CD14-positive monocyte (primary cell): ENCODE measurements at regions not wholly inside any gene's neighbourhood (a gene's known extent, or its start where the extent isn't known, plus 50 kb on each side); places are given as distances from the start of the nearest gene placed in this dataset.

Experiments
- DNase-seq, 3 donors: peaks; one replicate each; pipeline ENCODE4 v3.0.0-alpha.2; 2011 to 2022
- H2AFZ ChIP-seq: 2 replicates; pipeline ENCODE4 v1.6.0; 2012; ENCODE audit warnings: mild to moderate bottlenecking, low read depth, low read length, inconsistent platforms; ENCODE audit not compliant: insufficient read depth, poor library complexity, severe bottlenecking
- H3K27ac ChIP-seq, 2 donors: 1 replicate in 1 of 2; 2 replicates in 1 of 2; pipeline ENCODE4 v1.5.1; 2012 to 2013; ENCODE audit warnings: low read length in 2 of 2, control low read depth in 1 of 2, inconsistent platforms in 1 of 2, low read depth in 1 of 2, mild to moderate bottlenecking in 1 of 2
- H3K27me3 ChIP-seq, 2 donors: one replicate each; pipeline versions ENCODE4 v1.6.0 to v1.6.1; 2011 to 2013; ENCODE audit warnings: low read length in 2 of 2; ENCODE audit not compliant: control insufficient read depth in 2 of 2, insufficient read depth in 2 of 2
- H3K36me3 ChIP-seq, 2 donors: replicated peaks in 1 of 2; 1 replicate in 1 of 2; 2 replicates in 1 of 2; pipeline versions ENCODE4 v1.5.1 to v1.6.1; 2012 to 2013; ENCODE audit warnings: low read length in 2 of 2, control low read depth in 1 of 2, inconsistent platforms in 1 of 2, mild to moderate bottlenecking in 1 of 2; ENCODE audit not compliant: insufficient read depth in 2 of 2, control insufficient read depth in 1 of 2
- H3K4me1 ChIP-seq, 2 donors: 1 replicate in 1 of 2; 2 replicates in 1 of 2; pipeline versions ENCODE4 v1.5.1 to v1.6.1; 2012 to 2013; ENCODE audit warnings: low read length in 2 of 2, control low read depth in 1 of 2, inconsistent platforms in 1 of 2, mild to moderate bottlenecking in 1 of 2, moderate library complexity in 1 of 2; ENCODE audit not compliant: insufficient read depth in 2 of 2, control insufficient read depth in 1 of 2
- H3K4me2 ChIP-seq: replicated peaks from 2 replicates; pipeline ENCODE3; 2012; ENCODE audit warnings: low read length, moderate library complexity, mild to moderate bottlenecking; ENCODE audit not compliant: poor library complexity, severe bottlenecking; ENCODE audit errors: extremely low read depth
- H3K4me3 ChIP-seq, 3 experiments: fragments of 200-600 bp in 1 of 3; sonication (generic) in 1 of 3; replicated peaks in 1 of 3; 1 replicate in 2 of 3; 2 replicates in 1 of 3; pipeline ENCODE4 v1.5.1; 2011 to 2013; ENCODE audit warnings: low read length in 3 of 3, mild to moderate bottlenecking in 3 of 3, control low read depth in 2 of 3, low read depth in 2 of 3, inconsistent platforms in 1 of 3, moderate library complexity in 1 of 3
- H3K79me2 ChIP-seq: 2 replicates; pipeline ENCODE4 v1.6.0; 2012; ENCODE audit warnings: mild to moderate bottlenecking, control low read depth, inconsistent platforms, low read length, moderate library complexity; ENCODE audit not compliant: insufficient read depth
- H3K9ac ChIP-seq: 2 replicates; pipeline ENCODE4 v1.6.0; 2017; ENCODE audit warnings: low read length, mild to moderate bottlenecking; ENCODE audit not compliant: insufficient read depth, poor library complexity, severe bottlenecking
- H3K9me3 ChIP-seq, 2 donors: replicated peaks in 1 of 2; 1 replicate in 1 of 2; 2 replicates in 1 of 2; pipeline versions ENCODE4 v1.5.1 to v1.6.1; 2012 to 2013; ENCODE audit warnings: low read length in 2 of 2, control low read depth in 1 of 2; ENCODE audit not compliant: control insufficient read depth in 1 of 2, insufficient read depth in 1 of 2
- H4K20me1 ChIP-seq: 2 replicates; pipeline ENCODE4 v1.6.0; 2012; ENCODE audit warnings: mild to moderate bottlenecking, low read length, control low read depth, moderate library complexity; ENCODE audit not compliant: insufficient read depth
- H3K27ac Mint-ChIP-seq, 7 donors: one replicate each; pipeline ENCODE4 v1.8.0; 2020; ENCODE audit warnings: mild to moderate bottlenecking in 7 of 7, mixed read lengths in 7 of 7, moderate library complexity in 6 of 7, inconsistent platforms in 2 of 7
- H3K27me3 Mint-ChIP-seq, 3 donors: one replicate each; pipeline ENCODE4 v1.8.0; 2021 to 2022; ENCODE audit warnings: low read depth in 3 of 3, mild to moderate bottlenecking in 3 of 3, mixed read lengths in 3 of 3, moderate library complexity in 3 of 3, inconsistent platforms in 1 of 3
- H3K36me3 Mint-ChIP-seq, 2 donors: one replicate each; pipeline ENCODE4 v1.8.0; 2020; ENCODE audit warnings: mixed read lengths in 2 of 2, inconsistent platforms in 1 of 2, mild to moderate bottlenecking in 1 of 2
- H3K4me1 Mint-ChIP-seq: one replicate; pipeline ENCODE4 v1.8.0; 2020; ENCODE audit warnings: mild to moderate bottlenecking, mixed read lengths
- H3K4me3 Mint-ChIP-seq, 2 donors: one replicate each; pipeline ENCODE4 v1.8.0; 2020; ENCODE audit warnings: mild to moderate bottlenecking in 2 of 2, mixed read lengths in 2 of 2, moderate library complexity in 1 of 2
- H3K9me3 Mint-ChIP-seq, 7 donors: one replicate each; pipeline ENCODE4 v1.8.0; 2020 to 2022; ENCODE audit warnings: mixed read lengths in 7 of 7, mild to moderate bottlenecking in 6 of 7, moderate library complexity in 6 of 7, inconsistent platforms in 2 of 7
- WGBS: methylation state at CpG from one replicate; pipeline ENCODE4 v1.1.5; 2013; ENCODE audit warnings: missing lambda C conversion rate; ENCODE audit not compliant: insufficient coverage; 5-methylcytosine and 5-hydroxymethylcytosine counted together
- intact Hi-C, 2 donors: fragments of 100-400 bp; cut with micrococcal nuclease; formaldehyde crosslinking; loops; one replicate each; pipeline versions ENCODE4 v1.15.0 to v1.15.1; 2023
- TF ChIP-seq, protein P1 (sequence below): fragments of 200-600 bp; IDR thresholded peaks from one replicate; pipeline ENCODE4 v1.8.0; 2022; ENCODE audit warnings: antibody characterized with exemption, mild to moderate bottlenecking

- no peak overlapping the region for H3K4me3 ChIP-seq
- no peaks in the 10 kb centered on the region for H3K36me3 ChIP-seq
- no peak overlapping the region for H3K27ac Mint-ChIP-seq
- no peak overlapping the region for H3K4me3 Mint-ChIP-seq
- intact Hi-C loops = no loop called here
- H3K79me2 ChIP-seq = no peaks in the 10 kb centered on the region
- TF ChIP-seq, protein P1, sequence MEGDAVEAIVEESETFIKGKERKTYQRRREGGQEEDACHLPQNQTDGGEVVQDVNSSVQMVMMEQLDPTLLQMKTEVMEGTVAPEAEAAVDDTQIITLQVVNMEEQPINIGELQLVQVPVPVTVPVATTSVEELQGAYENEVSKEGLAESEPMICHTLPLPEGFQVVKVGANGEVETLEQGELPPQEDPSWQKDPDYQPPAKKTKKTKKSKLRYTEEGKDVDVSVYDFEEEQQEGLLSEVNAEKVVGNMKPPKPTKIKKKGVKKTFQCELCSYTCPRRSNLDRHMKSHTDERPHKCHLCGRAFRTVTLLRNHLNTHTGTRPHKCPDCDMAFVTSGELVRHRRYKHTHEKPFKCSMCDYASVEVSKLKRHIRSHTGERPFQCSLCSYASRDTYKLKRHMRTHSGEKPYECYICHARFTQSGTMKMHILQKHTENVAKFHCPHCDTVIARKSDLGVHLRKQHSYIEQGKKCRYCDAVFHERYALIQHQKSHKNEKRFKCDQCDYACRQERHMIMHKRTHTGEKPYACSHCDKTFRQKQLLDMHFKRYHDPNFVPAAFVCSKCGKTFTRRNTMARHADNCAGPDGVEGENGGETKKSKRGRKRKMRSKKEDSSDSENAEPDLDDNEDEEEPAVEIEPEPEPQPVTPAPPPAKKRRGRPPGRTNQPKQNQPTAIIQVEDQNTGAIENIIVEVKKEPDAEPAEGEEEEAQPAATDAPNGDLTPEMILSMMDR = no peak
- no peak overlapping the region for H2AFZ ChIP-seq
- H4K20me1 ChIP-seq = no peaks in the 10 kb centered on the region
- H3K27ac ChIP-seq = no peak overlapping the region
- H3K9me3 Mint-ChIP-seq = peaks cover 0 to 7% (median 0%) of the 10 kb centered on the region in 7 donors
- H3K27me3 ChIP-seq = no peaks in the 10 kb centered on the region
- DNase-seq = no peak
- no peaks in the 10 kb centered on the region for H3K4me1 ChIP-seq
- no peaks in the 10 kb centered on the region for H3K9me3 ChIP-seq
- H3K4me1 Mint-ChIP-seq = no peaks in the 10 kb centered on the region
- H3K9ac ChIP-seq = no peak overlapping the region
- 100% methylated on average over 1 of the region's 5 CpGs for WGBS
- no peaks in the 10 kb centered on the region for H3K36me3 Mint-ChIP-seq
- H3K27me3 Mint-ChIP-seq = no peaks in the 10 kb centered on the region
- H3K4me2 ChIP-seq = no peak overlapping the region
Measured at GRCh38 chr6:22904431-22904830, 335.1 kb downstream of the HDGFL1 start.

DNA sequence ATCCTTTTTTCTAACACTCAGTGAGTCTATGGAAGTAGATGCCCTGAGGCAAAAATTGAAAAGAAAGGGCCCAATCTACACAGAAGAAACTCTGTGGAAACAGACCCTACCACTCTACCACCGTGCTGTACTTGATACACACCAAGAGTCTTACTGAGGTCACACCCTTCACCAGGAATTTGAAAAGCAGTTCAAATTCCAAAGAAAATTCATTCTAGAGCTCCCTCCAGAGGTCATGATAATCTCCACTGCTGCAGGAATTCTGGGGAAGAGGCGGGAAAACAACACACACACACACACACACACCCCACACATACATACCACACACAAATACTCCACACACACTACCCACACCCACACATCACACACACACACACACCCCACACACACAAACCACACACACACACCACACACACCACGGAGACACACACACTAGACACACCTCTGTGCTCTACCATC lies 336.8 kb downstream of the HDGFL1 start:
- Histone ChIP-seq H2AFZ (no peak overlapping the region), H3K9me3 (no peaks in the 10 kb centered on the region), H3K27me3 (no peaks in the 10 kb centered on the region), H3K9ac (no peak overlapping the region), H3K79me2 (no peaks in the 10 kb centered on the region), H3K4me3 (no peak overlapping the region), H3K4me2 (no peak overlapping the region), H3K27ac (no peak overlapping the region), H3K4me1 (no peaks in the 10 kb centered on the region), H3K36me3 (no peaks in the 10 kb centered on the region), H4K20me1 (no peaks in the 10 kb centered on the region)
- TF ChIP-seq, protein P1 = no peak
- peak overlapping the region in 1 of 7 donors; percentile 2 for H3K27ac Mint-ChIP-seq
- intact Hi-C loops = no loop called here
- H3K9me3 Mint-ChIP-seq = peaks cover 0 to 9% (median 3%) of the 10 kb centered on the region in 7 donors
- no peak overlapping the region for H3K4me3 Mint-ChIP-seq
- no peaks in the 10 kb centered on the region for H3K4me1 Mint-ChIP-seq
- 72% methylated on average over 2 of the region's 3 CpGs for WGBS
- DNase-seq = no peak
- no peaks in the 10 kb centered on the region for H3K27me3 Mint-ChIP-seq
- no peaks in the 10 kb centered on the region for H3K36me3 Mint-ChIP-seq
